GM23338 (cell line): ENCODE measurements at regions not wholly inside any gene's neighbourhood (a gene's known extent, or its start where the extent isn't known, plus 50 kb on each side); places are given as distances from the start of the nearest gene placed in this dataset.

Experiments
- ATAC-seq: fragments of 200-7000 bp; cut with Tn5 transposase; 3 replicates; pipeline ENCODE4 v1.9.1; 2020
- DNase-seq: peaks from one replicate; pipeline ENCODE4 v3.0.0-alpha.2; 2015; ENCODE audit warnings: low spot score
- H2AFZ ChIP-seq: fragments of 200-600 bp; sonication (generic); 2 replicates; pipeline ENCODE4 v1.8.0; 2016; ENCODE audit warnings: antibody characterized with exemption, mild to moderate bottlenecking, moderate library complexity
- H3F3A ChIP-seq: fragments of 200-600 bp; sonication (generic); replicated peaks from 2 replicates; pipeline ENCODE4 v1.8.0; 2017; ENCODE audit warnings: antibody characterized with exemption, mixed run types, low read depth
- H3K27ac ChIP-seq: fragments of 200-600 bp; sonication (generic); 2 replicates; pipeline ENCODE4 v1.6.1; 2016; ENCODE audit warnings: low read depth
- H3K27me3 ChIP-seq: fragments of 200-600 bp; sonication (generic); 2 replicates; pipeline ENCODE4 v1.8.0; 2016; ENCODE audit warnings: mild to moderate bottlenecking, mixed run types, moderate library complexity; ENCODE audit not compliant: insufficient read depth
- H3K36me3 ChIP-seq: fragments of 200-600 bp; sonication (generic); 2 replicates; pipeline ENCODE4 v1.8.0; 2016; ENCODE audit warnings: mild to moderate bottlenecking; ENCODE audit not compliant: insufficient read depth
- H3K4me1 ChIP-seq: fragments of 200-600 bp; sonication (generic); 2 replicates; pipeline ENCODE4 v1.8.0; 2016; ENCODE audit warnings: mild to moderate bottlenecking, moderate library complexity; ENCODE audit not compliant: insufficient read depth
- H3K4me2 ChIP-seq: fragments of 200-600 bp; sonication (generic); 2 replicates; pipeline ENCODE4 v1.7.1; 2017; ENCODE audit warnings: mixed run types
- H3K4me3 ChIP-seq: fragments of 200-600 bp; sonication (generic); 2 replicates; pipeline ENCODE4 v1.6.1; 2016; ENCODE audit warnings: mixed run types
- H3K79me2 ChIP-seq: fragments of 200-600 bp; sonication (generic); replicated peaks from 2 replicates; pipeline ENCODE4 v1.8.0; 2017; ENCODE audit warnings: mild to moderate bottlenecking; ENCODE audit not compliant: insufficient read depth
- H3K9me2 ChIP-seq: fragments of 200-600 bp; sonication (generic); 2 replicates; pipeline ENCODE4 v1.8.0; 2017; ENCODE audit not compliant: insufficient read depth
- H4K20me1 ChIP-seq: fragments of 200-600 bp; sonication (generic); replicated peaks from 2 replicates; pipeline ENCODE4 v1.8.0; 2017; ENCODE audit warnings: mild to moderate bottlenecking; ENCODE audit not compliant: insufficient read depth
- H3K27ac Mint-ChIP-seq: 2 replicates; pipeline ENCODE4 v1.8.0; 2020; ENCODE audit warnings: inconsistent platforms, mild to moderate bottlenecking, moderate library complexity, mixed read lengths
- H3K27me3 Mint-ChIP-seq: 3 replicates; pipeline ENCODE4 v1.8.0; 2022; ENCODE audit warnings: low read depth, mild to moderate bottlenecking, moderate library complexity, mixed read lengths, inconsistent platforms; ENCODE audit not compliant: insufficient read depth, poor library complexity
- H3K36me3 Mint-ChIP-seq: 3 replicates; pipeline ENCODE4 v1.8.0; 2021; ENCODE audit warnings: low read depth, mild to moderate bottlenecking, inconsistent platforms, moderate library complexity, mixed read lengths
- H3K4me1 Mint-ChIP-seq: 3 replicates; pipeline ENCODE4 v1.8.0; 2020; ENCODE audit warnings: mild to moderate bottlenecking, inconsistent platforms, mixed read lengths
- H3K4me3 Mint-ChIP-seq: 3 replicates; pipeline ENCODE4 v1.8.0; 2021; ENCODE audit warnings: moderate library complexity, mild to moderate bottlenecking, inconsistent platforms, mixed read lengths
- H3K9me3 Mint-ChIP-seq: 3 replicates; pipeline ENCODE4 v1.8.0; 2020; ENCODE audit warnings: moderate library complexity, mild to moderate bottlenecking, inconsistent platforms, mixed read lengths
- JUNB ChIP-seq: IDR thresholded peaks from one replicate; pipeline ENCODE4 v1.6.1; 2016; ENCODE audit warnings: antibody characterized with exemption; ENCODE audit not compliant: unreplicated experiment
- POLR2AphosphoS5 ChIP-seq: IDR thresholded peaks from 2 replicates; pipeline ENCODE4 v1.6.1; 2016; ENCODE audit warnings: antibody characterized with exemption, low read depth
- STAT1 ChIP-seq: IDR thresholded peaks from one replicate; pipeline ENCODE4 v1.6.1; 2016; ENCODE audit warnings: antibody characterized with exemption; ENCODE audit not compliant: unreplicated experiment
- ZNF114 ChIP-seq: fragments of 250-450 bp; sonication (Bioruptor Pico); IDR thresholded peaks from 2 replicates; pipeline ENCODE4 v1.5.0; 2020; ENCODE audit warnings: mild to moderate bottlenecking, moderate library complexity
- TF ChIP-seq, protein P1 (sequence below): fragments of 250-450 bp; sonication (Bioruptor Pico); IDR thresholded peaks from 2 replicates; pipeline ENCODE4 v1.5.0; 2020; ENCODE audit warnings: mild to moderate bottlenecking, moderate library complexity
- TF ChIP-seq, protein P2 (sequence below): IDR thresholded peaks from one replicate; pipeline ENCODE4 v1.6.1; 2018; ENCODE audit warnings: antibody characterized with exemption; ENCODE audit not compliant: unreplicated experiment

DNA sequence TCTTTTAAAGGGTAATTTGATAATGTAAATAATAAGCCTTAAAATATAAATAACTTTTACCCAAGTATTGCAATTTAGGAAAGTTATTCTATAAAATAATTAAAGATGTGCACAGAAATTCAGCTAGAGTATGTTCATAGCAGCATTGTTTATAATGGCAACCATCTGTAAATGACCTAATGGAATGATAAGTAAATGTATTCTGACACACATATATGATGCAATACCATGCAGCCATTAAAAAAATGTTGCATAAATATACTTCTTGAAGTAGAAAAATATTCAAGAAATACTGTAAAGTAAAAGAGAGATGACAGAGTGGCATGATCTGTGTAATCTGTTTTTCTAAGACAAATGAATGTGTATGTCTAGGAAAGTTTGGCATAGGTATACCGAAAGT is 545.7 kb downstream of the ZEB2 start (continued):
- TF ChIP-seq, protein P1, sequence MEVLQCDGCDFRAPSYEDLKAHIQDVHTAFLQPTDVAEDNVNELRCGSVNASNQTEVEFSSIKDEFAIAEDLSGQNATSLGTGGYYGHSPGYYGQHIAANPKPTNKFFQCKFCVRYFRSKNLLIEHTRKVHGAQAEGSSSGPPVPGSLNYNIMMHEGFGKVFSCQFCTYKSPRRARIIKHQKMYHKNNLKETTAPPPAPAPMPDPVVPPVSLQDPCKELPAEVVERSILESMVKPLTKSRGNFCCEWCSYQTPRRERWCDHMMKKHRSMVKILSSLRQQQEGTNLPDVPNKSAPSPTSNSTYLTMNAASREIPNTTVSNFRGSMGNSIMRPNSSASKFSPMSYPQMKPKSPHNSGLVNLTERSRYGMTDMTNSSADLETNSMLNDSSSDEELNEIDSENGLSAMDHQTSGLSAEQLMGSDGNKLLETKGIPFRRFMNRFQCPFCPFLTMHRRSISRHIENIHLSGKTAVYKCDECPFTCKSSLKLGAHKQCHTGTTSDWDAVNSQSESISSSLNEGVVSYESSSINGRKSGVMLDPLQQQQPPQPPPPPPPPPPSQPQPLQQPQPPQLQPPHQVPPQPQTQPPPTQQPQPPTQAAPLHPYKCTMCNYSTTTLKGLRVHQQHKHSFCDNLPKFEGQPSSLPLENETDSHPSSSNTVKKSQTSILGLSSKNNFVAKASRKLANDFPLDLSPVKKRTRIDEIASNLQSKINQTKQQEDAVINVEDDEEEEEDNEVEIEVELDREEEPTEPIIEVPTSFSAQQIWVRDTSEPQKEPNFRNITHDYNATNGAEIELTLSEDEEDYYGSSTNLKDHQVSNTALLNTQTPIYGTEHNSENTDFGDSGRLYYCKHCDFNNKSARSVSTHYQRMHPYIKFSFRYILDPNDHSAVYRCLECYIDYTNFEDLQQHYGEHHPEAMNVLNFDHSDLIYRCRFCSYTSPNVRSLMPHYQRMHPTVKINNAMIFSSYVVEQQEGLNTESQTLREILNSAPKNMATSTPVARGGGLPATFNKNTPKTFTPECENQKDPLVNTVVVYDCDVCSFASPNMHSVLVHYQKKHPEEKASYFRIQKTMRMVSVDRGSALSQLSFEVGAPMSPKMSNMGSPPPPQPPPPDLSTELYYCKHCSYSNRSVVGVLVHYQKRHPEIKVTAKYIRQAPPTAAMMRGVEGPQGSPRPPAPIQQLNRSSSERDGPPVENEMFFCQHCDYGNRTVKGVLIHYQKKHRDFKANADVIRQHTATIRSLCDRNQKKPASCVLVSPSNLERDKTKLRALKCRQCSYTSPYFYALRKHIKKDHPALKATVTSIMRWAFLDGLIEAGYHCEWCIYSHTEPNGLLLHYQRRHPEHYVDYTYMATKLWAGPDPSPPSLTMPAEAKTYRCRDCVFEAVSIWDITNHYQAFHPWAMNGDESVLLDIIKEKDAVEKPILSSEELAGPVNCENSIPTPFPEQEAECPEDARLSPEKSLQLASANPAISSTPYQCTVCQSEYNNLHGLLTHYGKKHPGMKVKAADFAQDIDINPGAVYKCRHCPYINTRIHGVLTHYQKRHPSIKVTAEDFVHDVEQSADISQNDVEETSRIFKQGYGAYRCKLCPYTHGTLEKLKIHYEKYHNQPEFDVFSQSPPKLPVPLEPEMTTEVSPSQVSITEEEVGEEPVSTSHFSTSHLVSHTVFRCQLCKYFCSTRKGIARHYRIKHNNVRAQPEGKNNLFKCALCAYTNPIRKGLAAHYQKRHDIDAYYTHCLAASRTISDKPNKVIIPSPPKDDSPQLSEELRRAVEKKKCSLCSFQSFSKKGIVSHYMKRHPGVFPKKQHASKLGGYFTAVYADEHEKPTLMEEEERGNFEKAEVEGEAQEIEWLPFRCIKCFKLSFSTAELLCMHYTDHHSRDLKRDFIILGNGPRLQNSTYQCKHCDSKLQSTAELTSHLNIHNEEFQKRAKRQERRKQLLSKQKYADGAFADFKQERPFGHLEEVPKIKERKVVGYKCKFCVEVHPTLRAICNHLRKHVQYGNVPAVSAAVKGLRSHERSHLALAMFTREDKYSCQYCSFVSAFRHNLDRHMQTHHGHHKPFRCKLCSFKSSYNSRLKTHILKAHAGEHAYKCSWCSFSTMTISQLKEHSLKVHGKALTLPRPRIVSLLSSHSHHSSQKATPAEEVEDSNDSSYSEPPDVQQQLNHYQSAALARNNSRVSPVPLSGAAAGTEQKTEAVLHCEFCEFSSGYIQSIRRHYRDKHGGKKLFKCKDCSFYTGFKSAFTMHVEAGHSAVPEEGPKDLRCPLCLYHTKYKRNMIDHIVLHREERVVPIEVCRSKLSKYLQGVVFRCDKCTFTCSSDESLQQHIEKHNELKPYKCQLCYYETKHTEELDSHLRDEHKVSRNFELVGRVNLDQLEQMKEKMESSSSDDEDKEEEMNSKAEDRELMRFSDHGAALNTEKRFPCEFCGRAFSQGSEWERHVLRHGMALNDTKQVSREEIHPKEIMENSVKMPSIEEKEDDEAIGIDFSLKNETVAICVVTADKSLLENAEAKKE (CRISPR knock-in tag), result no peak
- TF ChIP-seq STAT1, result no peak
- TF ChIP-seq POLR2AphosphoS5, result no peak
- TF ChIP-seq ZNF114 (CRISPR knock-in tag), result no peak

GRCh38 chr2:143968860-143969259 is 551.1 kb downstream of the ZEB2 start:
- Histone ChIP-seq H3K4me1 (peaks cover 8% of the 10 kb centered on the region), H4K20me1 (no peaks in the 10 kb centered on the region), H3K4me2 (no peak overlapping the region), H3K36me3 (no peaks in the 10 kb centered on the region), H3K9me2 (no peaks in the 10 kb centered on the region; the same call in 1 of the 2 replicates), H3F3A (no peaks in the 10 kb centered on the region), H3K4me3 (no peak overlapping the region), H3K27me3 (no peaks in the 10 kb centered on the region), H2AFZ (no peak overlapping the region), H3K79me2 (no peaks in the 10 kb centered on the region), H3K27ac (no peak overlapping the region)
- no peak overlapping the region for H3K4me3 Mint-ChIP-seq
- ATAC-seq (no peak), DNase-seq (no peak)
- H3K4me1 Mint-ChIP-seq, result peaks cover 8% of the 10 kb centered on the region; the same call in 2 of the 3 replicates
- H3K36me3 Mint-ChIP-seq, result no peaks in the 10 kb centered on the region
- no peaks in the 10 kb centered on the region; the same call in 2 of the 3 replicates for H3K9me3 Mint-ChIP-seq
- H3K27ac Mint-ChIP-seq, result no peak overlapping the region
- H3K27me3 Mint-ChIP-seq, result no peaks in the 10 kb centered on the region
- TF ChIP-seq, protein P2, sequence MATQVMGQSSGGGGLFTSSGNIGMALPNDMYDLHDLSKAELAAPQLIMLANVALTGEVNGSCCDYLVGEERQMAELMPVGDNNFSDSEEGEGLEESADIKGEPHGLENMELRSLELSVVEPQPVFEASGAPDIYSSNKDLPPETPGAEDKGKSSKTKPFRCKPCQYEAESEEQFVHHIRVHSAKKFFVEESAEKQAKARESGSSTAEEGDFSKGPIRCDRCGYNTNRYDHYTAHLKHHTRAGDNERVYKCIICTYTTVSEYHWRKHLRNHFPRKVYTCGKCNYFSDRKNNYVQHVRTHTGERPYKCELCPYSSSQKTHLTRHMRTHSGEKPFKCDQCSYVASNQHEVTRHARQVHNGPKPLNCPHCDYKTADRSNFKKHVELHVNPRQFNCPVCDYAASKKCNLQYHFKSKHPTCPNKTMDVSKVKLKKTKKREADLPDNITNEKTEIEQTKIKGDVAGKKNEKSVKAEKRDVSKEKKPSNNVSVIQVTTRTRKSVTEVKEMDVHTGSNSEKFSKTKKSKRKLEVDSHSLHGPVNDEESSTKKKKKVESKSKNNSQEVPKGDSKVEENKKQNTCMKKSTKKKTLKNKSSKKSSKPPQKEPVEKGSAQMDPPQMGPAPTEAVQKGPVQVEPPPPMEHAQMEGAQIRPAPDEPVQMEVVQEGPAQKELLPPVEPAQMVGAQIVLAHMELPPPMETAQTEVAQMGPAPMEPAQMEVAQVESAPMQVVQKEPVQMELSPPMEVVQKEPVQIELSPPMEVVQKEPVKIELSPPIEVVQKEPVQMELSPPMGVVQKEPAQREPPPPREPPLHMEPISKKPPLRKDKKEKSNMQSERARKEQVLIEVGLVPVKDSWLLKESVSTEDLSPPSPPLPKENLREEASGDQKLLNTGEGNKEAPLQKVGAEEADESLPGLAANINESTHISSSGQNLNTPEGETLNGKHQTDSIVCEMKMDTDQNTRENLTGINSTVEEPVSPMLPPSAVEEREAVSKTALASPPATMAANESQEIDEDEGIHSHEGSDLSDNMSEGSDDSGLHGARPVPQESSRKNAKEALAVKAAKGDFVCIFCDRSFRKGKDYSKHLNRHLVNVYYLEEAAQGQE, result no peak
- no peak for TF ChIP-seq STAT1
- no peak for TF ChIP-seq JUNB
- TF ChIP-seq, protein P1 (CRISPR knock-in tag), result no peak
